HS-5 (cell line): ENCODE measurements at regions not wholly inside any gene's neighbourhood (a gene's known extent, or its start where the extent isn't known, plus 50 kb on each side); places are given as distances from the start of the nearest gene placed in this dataset.
"Not testable (repeated sequence)": the region's sequence is repeated elsewhere in the genome, so short reads cannot be mapped to it uniquely, and the experiment has no call there.

Source experiments
- DNase-seq: peaks from one replicate; pipeline ENCODE4 v3.0.0-alpha.2; 2012; ENCODE audit warnings: low read depth

DNA sequence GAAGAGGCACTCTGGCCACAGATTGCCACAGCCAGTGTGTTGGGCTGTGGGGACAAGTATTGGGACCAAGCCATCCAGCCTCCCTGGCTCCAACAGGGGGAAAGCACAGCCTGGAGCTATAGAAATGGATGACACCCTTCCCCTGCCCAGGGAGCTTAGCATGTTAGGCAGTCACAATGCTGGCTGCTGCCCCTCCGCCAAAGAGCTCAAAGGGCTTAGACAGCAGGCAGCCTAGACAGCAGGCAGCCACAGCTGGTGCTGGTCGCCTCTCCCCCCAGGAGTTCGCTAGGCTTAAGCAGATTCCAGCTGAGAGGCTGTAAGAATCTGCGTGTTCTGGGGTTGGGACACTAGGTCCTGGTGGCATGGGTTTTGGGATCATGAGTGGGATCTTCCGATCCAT is 94.5 kb upstream of the MXRA5 start:
- no peak for DNase-seq

DNA sequence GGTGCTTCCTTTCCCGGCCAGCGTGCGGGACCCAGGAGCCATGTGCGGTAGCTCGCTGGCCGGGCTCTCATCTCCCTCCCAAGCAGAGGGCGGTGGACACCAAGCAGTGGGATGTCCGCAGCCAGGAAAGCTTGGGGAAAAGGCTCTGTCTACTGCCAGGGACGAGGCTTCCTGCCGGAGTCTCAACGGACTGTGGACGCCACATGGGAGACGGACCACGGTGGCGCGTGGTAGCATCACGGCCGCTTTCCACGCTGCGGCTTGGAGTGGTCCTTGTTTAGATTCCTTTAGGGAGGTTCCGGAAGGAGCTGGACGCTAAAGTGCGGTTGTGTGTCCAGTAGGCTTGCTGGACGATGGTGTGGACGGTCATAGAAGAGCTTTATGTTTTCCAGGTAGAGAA is 89.5 kb upstream of the MXRA5 start:
- not testable (repeated sequence) for DNase-seq

DNA sequence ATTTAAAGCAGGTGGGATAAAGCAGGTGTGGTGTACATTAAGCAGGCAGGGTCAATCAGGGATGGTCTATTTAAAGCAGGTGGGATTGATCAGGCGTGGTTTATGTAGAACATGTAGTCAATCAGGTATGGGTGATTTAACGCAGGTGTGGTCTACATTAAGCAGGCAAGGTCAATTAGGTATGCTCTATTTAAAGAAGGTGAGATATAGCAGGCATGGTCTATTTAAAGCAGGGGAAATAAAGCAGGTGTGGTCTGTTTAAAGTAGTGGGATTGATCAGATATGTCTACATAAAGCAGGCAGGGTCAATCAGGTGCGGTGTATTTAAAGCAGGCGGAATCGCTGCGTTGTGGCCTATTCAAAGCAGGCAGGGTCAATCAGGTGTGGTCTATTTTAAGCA is 88.6 kb upstream of the MXRA5 start:
- no peak for DNase-seq

DNA sequence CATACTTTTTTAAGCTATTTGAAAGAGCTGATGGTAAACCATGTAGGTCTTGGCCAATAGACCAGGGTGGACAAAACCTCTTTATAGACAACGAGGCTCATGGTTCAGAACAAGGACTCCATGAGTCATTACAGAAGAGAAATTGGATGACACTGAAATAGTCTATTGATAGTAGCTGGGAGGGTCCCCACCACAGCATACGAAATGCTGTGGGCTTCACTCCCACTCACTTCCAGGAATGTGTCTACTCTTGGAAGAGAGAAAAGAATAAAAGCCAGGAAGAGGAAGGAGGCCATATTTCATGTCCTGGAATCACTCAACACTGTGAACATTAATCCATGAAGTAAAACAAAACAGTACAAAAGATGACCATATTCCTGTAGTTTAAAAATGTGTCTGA is 82.3 kb upstream of the MXRA5 start:
- no peak for DNase-seq

DNA sequence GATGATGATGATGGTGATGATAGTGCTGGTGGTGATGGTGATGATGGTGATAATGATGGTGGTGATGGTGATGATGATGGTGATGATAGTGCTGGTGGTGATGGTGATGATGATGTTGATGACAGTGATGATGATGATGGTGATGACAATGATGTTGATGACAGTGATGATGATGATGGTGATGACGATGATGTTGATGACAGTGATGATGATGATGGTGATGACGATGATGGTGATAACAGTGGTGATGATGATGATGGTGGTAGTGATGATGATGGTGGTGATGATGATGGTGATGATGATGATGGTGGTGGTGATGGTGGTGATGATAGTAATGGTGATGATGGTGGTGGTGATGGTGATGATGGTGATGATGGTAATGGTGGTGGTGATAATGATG is 80.1 kb upstream of the MXRA5 start:
- no peak for DNase-seq

DNA sequence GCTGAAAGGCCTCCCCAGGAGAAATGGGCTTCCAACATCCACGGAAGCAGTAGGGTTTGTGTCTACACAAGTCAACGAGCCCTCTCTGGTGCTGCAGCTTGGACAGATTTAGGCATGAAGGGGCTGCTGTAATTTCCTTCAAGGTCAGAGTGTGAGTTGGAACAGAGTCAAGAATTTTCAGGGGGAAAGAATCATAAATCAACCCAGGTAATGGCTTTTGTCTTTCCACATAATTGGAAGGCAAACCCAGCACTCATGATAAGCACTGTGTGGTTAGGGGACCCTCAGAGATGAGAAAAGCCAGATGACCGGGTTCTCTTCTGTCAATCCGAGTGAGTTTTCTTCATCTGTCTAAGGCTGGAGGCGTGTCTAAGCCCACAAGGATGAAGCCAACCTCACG is 78.6 kb upstream of the MXRA5 start:
- DNase-seq, result no peak

DNA sequence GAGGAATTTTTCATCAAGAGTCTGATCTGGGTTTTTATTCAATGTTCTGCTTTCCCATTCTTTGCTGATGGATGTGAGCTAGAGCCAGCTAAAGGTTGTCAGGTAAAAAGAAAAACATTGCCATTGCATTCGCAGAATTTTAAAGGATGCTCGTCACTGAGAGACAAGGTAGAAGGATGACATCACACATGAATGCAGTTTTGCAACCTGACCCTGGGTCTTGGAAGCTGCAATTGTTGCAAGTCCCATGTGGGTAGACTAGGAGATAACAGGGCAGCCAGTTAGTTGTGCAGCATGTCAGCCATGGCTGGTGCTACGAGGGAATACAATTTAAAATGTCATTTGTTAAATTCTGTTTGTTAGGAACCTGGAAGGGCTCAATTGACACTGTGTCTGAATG is 73.9 kb upstream of the MXRA5 start:
- no peak for DNase-seq

DNA sequence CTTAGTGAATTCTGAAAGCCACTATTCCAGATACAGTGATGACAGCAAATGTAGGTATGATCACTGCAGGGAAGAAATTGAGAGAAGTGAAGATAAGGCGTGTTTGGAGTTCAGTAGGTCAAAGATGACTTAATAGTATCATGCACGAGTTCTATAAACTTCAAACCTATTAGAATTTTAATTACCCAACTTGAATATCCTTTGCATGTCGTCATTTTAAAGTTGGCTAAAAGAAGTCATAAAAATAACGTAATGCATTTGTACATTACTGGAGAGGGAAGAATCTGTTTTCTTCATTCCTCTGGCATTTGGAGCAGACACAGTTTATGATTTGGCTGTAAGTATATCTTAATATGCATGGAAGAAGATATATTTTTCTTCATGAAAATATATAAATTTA is 68.6 kb upstream of the MXRA5 start:
- DNase-seq, result no peak

DNA sequence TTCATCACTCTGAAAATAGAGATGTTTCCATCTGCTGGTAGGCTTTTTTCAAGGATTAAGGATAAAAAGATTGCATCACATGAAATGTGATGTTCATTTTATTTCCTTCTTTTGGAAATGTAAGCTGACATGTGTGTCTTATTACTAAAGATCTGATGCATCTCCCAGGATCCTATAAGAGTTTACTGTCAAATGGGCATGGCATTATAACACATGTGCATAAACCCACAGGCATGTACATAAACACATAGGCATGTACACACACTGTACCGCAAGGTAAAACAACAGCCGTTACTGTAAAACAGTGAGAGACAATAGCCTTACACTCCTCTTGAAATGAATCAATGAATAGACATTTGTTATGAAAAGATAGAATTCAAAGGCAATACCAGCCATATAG is 65.2 kb upstream of the MXRA5 start:
- DNase-seq, result not testable (repeated sequence)

DNA sequence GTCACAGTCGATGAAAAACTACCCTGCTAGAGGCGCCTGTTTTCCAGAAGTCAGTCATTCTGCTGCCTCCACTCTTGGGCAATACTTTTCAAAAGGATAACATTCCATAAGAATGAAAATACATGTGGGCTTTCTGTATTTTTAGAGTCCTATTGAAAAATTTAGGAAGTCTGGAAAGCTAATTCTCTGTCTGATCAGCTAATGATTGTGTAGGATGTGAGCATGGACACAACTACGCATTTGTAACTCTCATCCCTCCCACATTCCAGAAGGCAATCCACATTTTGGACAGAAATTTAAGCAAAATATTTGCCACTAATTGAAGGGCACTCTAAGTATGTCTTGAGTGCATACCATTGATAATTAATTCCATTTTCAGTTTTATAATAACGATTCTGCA is 63.5 kb upstream of the MXRA5 start:
- DNase-seq, result not testable (repeated sequence)

DNA sequence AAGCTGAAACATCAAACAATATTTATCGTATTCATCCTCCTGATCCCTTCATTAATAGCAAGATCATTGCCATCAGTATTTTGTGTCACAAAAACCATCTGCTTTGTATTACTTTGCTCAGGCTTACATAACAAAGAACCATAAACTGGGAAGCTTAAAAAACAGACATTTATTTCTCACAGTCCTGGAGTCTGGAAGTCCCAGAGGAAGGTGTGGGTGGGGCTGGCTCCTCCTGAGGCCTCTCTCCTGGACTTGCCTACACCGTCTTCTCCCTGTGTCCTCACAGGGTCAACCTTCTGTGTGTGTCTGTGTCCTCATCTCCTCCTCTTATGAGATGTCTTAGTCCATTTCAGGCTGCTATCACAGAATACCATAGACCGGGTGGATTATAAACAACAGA is 61.3 kb upstream of the MXRA5 start:
- DNase-seq, result no peak

DNA sequence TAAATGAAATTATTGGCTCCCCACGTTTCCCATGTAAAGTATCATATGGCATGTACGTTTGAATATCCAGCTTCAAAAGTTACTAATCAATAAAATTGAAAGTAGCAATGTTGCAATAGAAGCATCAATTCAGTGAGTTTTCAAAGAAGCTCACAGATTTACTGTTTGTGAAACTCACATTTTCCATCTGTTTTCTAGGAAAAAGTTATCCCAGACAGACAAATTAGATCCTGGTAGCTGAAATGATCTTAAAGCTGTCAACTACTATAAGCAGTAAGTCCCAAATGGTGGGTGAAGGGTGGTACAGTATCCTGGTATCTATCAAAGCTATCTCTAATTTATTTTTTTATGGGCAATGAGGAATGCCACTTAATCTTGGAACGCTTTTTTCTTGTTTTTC is 60.7 kb upstream of the MXRA5 start:
- DNase-seq, result no peak

DNA sequence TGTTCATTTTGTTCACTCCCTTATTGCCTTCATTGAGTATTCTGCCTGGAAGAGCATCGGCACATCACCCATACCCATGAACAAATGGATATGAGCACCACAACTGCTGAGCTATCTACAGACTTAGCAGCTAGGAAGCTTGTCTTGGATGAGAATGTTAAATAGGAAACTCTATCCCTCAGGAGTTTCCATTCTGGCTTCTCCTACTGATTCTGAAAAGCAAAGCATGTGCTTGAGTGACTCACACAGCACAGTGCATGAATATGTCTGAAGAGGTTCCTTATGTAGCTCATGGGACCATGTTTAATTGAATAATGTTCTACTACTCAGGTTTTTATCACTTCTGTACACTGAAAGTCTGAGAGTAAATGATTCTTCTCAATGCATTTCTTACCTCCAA is 57.3 kb upstream of the MXRA5 start:
- no peak for DNase-seq
